ENCODE measurements at regions not wholly inside any gene's neighbourhood (a gene's known extent, or its start where the extent isn't known, plus 50 kb on each side); places are given as distances from the start of the nearest gene placed in this dataset.

GRCh38 chrX:82998163-82998562 lies 509.9 kb upstream of the POU3F4 start:
- DNase-seq (ENCODE audit: low read depth in 1 of 2, low spot score in 1 of 2): no peak
- ChIA-PET POLR2A (no interaction called here), CTCF (no interaction called here)
- no peak for ATAC-seq
- 38% methylated on average over 1 of the region's 1 CpG for WGBS (ENCODE audit: missing lambda C conversion rate)
- no peak overlapping the region for H3K4me2 ChIP-seq
- TF ChIP-seq PBX3 (IDR thresholded peaks at IDR 0.05) (no peak), MAZ (IDR thresholded peaks at IDR 0.05; ENCODE audit: borderline replicate concordance, low read depth, low read length) (no peak), CHD4 (IDR thresholded peaks at IDR 0.05; ENCODE audit: borderline replicate concordance) (no peak), POLR2A (IDR thresholded peaks at IDR 0.05; ENCODE audit: low read length) (no peak), RCOR1 (IDR thresholded peaks at IDR 0.05; ENCODE audit: low read depth, low read length) (no peak), POLR2AphosphoS2 (conservative IDR thresholded peaks at IDR 0.05; ENCODE audit: low read length) (no peak), HOXB13 (CRISPR knock-in tag; IDR thresholded peaks at IDR 0.05; ENCODE audit: low read depth) (no peak), JUN (IDR thresholded peaks at IDR 0.05) (no peak), HDAC2 (IDR thresholded peaks at IDR 0.05) (no peak), JUNB (IDR thresholded peaks at IDR 0.05) (no peak), MYC (IDR thresholded peaks at IDR 0.05; ENCODE audit: borderline replicate concordance, low read length) (no peak), RAD21 (conservative IDR thresholded peaks at IDR 0.05 in 1 of 2, IDR thresholded peaks at IDR 0.05 in 1 of 2) (no peak), GATA3 (IDR thresholded peaks at IDR 0.05; ENCODE audit: borderline replicate concordance) (no peak), HOXA7 (CRISPR knock-in tag; IDR thresholded peaks at IDR 0.05) (no peak), FOSL2 (IDR thresholded peaks at IDR 0.05) (no peak), FOSL2 (CRISPR knock-in tag; IDR thresholded peaks at IDR 0.05) (no peak), NR3C1 (IDR thresholded peaks at IDR 0.05) (no peak), NFE2L2 (conservative IDR thresholded peaks at IDR 0.05; ENCODE audit: low read length) (no peak)
- TF ChIP-seq, protein P1, sequence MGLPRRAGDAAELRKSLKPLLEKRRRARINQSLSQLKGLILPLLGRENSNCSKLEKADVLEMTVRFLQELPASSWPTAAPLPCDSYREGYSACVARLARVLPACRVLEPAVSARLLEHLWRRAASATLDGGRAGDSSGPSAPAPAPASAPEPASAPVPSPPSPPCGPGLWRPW (IDR thresholded peaks at IDR 0.05): no peak
- H3K4me1 ChIP-seq: no peaks in the 10 kb centered on the region
- H3K4me3 ChIP-seq: no peak overlapping the region
- H3K27ac ChIP-seq: no peak overlapping the region
- no peak for FAIRE-seq
- H3K9me3 ChIP-seq: no peaks in the 10 kb centered on the region

DNA sequence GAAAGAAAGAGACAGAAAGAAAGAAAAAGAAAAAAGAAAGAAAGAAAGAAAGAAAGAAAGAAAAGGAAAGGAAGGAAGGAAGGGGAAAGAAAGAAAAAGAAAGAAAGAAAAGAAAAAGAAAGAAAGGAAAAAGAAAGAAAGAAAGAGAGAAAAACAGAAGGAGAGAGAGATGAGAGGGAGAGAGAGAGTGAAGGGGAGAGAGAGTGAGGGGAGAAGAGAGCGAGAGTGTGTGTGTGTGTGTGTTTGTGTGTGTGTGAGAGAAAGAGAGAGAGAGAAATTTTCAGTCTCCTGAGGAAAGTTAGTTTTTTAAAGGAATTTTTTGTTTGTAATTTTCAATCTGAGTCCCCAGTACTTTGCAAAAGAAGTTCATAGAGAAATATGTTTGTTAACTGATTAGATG lies 504.1 kb upstream of the POU3F4 start:
- FAIRE-seq: peak; percentile 65
- TF ChIP-seq RNF2 (IDR thresholded peaks at IDR 0.05; ENCODE audit: borderline replicate concordance, low read depth) (no peak), RAD21 (conservative IDR thresholded peaks at IDR 0.05 in 1 of 2, IDR thresholded peaks at IDR 0.05 in 1 of 2) (no peak), ZC3H11A (IDR thresholded peaks at IDR 0.05) (no peak), POLR2AphosphoS2 (conservative IDR thresholded peaks at IDR 0.05; ENCODE audit: low read length) (no peak), GATA3 (IDR thresholded peaks at IDR 0.05; ENCODE audit: borderline replicate concordance) (no peak), USF2 (IDR thresholded peaks at IDR 0.05) (no peak), MYC (IDR thresholded peaks at IDR 0.05; ENCODE audit: borderline replicate concordance, low read length) (no peak), NFE2L2 (conservative IDR thresholded peaks at IDR 0.05; ENCODE audit: low read length) (no peak), KDM1A (IDR thresholded peaks at IDR 0.05; ENCODE audit: low read depth) (no peak), CHD2 (IDR thresholded peaks at IDR 0.05; ENCODE audit: low read length, partially characterized antibody) (no peak), POLR2A (IDR thresholded peaks at IDR 0.05; ENCODE audit: low read length) (no peak), ZFP36 (IDR thresholded peaks at IDR 0.05; ENCODE audit: borderline replicate concordance, partially characterized antibody) (no peak), CBX2 (IDR thresholded peaks at IDR 0.05; ENCODE audit: borderline replicate concordance, low read depth) (no peak), TP53 (CRISPR knock-in tag; IDR thresholded peaks at IDR 0.05) (no peak), REST (IDR thresholded peaks at IDR 0.05) (no peak)
- TF ChIP-seq, protein P2, sequence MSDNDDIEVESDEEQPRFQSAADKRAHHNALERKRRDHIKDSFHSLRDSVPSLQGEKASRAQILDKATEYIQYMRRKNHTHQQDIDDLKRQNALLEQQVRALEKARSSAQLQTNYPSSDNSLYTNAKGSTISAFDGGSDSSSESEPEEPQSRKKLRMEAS (IDR thresholded peaks at IDR 0.05): no peak
- Histone ChIP-seq H3K9me3 (no peaks in the 10 kb centered on the region), H3K27ac (no peak overlapping the region), H3K4me1 (no peaks in the 10 kb centered on the region), H3K4me3 (no peak overlapping the region), H3K4me2 (no peak overlapping the region)
- CTCF ChIA-PET: no interaction called here
- 9% methylated on average over 1 of the region's 1 CpG for WGBS (ENCODE audit: missing lambda C conversion rate)
- no peak for DNase-seq (ENCODE audit: low read depth in 1 of 2, low spot score in 1 of 2)
- ATAC-seq: no peak
- POLR2A ChIA-PET: no interaction called here

All from A549 (cell line).